K562 (cell line): ENCODE measurements at regions not wholly inside any gene's neighbourhood (a gene's known extent, or its start where the extent isn't known, plus 50 kb on each side); places are given as distances from the start of the nearest gene placed in this dataset.

ENCODE experiments used
- ARID2 ChIP-seq: fragments of 450-650 bp; IDR thresholded peaks from 2 replicates; pipeline ENCODE4 v1.6.1; 2017; ENCODE audit warnings: antibody characterized with exemption, mild to moderate bottlenecking
- ETS1 ChIP-seq: conservative IDR thresholded peaks from 2 replicates; pipeline ENCODE4 v1.6.1; 2011; ENCODE audit warnings: low read depth, mild to moderate bottlenecking, low read length; ENCODE audit not compliant: control insufficient read depth
- ETV6 ChIP-seq, 3 experiments: fragments of 150-350 bp in 1 of 3; sonication (generic) in 1 of 3; formaldehyde crosslinking in 1 of 3; IDR thresholded peaks; 2 replicates each; pipeline versions ENCODE4 v1.6.1 to v1.8.0; 2014 to 2022; ENCODE audit warnings: borderline replicate concordance in 2 of 3, low read depth in 2 of 3, antibody characterized with exemption in 1 of 3, low read length in 1 of 3, mild to moderate bottlenecking in 1 of 3, missing genetic modification reagents in 1 of 3
- HMG20B ChIP-seq: fragments of 250-450 bp; sonication (Bioruptor Pico); IDR thresholded peaks from 2 replicates; pipeline ENCODE4 v1.5.0; 2021; ENCODE audit warnings: mild to moderate bottlenecking
- MGA ChIP-seq: fragments of 450-650 bp; IDR thresholded peaks from 2 replicates; pipeline ENCODE4 v1.6.1; 2016; ENCODE audit warnings: mild to moderate bottlenecking, moderate library complexity
- NFE2 ChIP-seq: IDR thresholded peaks from 2 replicates; pipeline ENCODE4 v1.6.1; 2014; ENCODE audit warnings: antibody characterized with exemption, low read depth
- NRF1 ChIP-seq, 2 experiments: fragments of 450-650 bp; IDR thresholded peaks in 1 of 2; conservative IDR thresholded peaks in 1 of 2; 2 replicates each; pipeline ENCODE4 v1.6.1; 2014; ENCODE audit warnings: mild to moderate bottlenecking in 2 of 2
- PHF21A ChIP-seq: fragments of 450-650 bp; IDR thresholded peaks from 2 replicates; pipeline ENCODE4 v1.6.1; 2017; ENCODE audit warnings: low read depth, borderline replicate concordance
- PTTG1 ChIP-seq: fragments of 450-650 bp; IDR thresholded peaks from 2 replicates; pipeline ENCODE4 v1.6.1; 2016; ENCODE audit warnings: low read depth, mild to moderate bottlenecking, missing genetic modification characterization, missing compliant biosample characterization
- SAFB2 ChIP-seq: fragments of 200-400 bp; formaldehyde crosslinking; IDR thresholded peaks from 2 replicates; pipeline ENCODE4 v1.6.1; 2018; ENCODE audit warnings: borderline replicate concordance, low read length, low read depth, moderate library complexity; ENCODE audit not compliant: severe bottlenecking
- SMARCA5 ChIP-seq: fragments of 450-650 bp; IDR thresholded peaks from 2 replicates; pipeline ENCODE4 v1.6.1; 2016
- ZBTB5 ChIP-seq: fragments of 450-650 bp; IDR thresholded peaks from 2 replicates; pipeline ENCODE4 v1.6.1; 2017; ENCODE audit warnings: antibody characterized with exemption
- ZSCAN32 ChIP-seq: fragments of 450-650 bp; formaldehyde crosslinking; IDR thresholded peaks from 2 replicates; pipeline ENCODE4 v1.4.0; 2020; ENCODE audit warnings: mild to moderate bottlenecking, moderate library complexity

- no peak for TF ChIP-seq MGA
- no peak for TF ChIP-seq ZSCAN32 (CRISPR knock-in tag)
- TF ChIP-seq NFE2, result no peak; the same call in 1 of the 2 replicates
- no peak for TF ChIP-seq ETS1
- TF ChIP-seq PHF21A, result no peak
- no peak for TF ChIP-seq SAFB2
- no peak for TF ChIP-seq PTTG1 (tag)
- no peak for TF ChIP-seq HMG20B (CRISPR knock-in tag)
- no peak for TF ChIP-seq ZBTB5
- TF ChIP-seq ARID2, result peak; percentile 97
- TF ChIP-seq ETV6 (IDR thresholded peaks at IDR 0.05; ENCODE audit: borderline replicate concordance in 1 of 2, low read depth in 2 of 2, low read length in 1 of 2), result no peak
- TF ChIP-seq ETV6 (CRISPR knock-in tag; IDR thresholded peaks at IDR 0.05; ENCODE audit: borderline replicate concordance), result no peak
- no peak for TF ChIP-seq SMARCA5
- TF ChIP-seq NRF1 (conservative IDR thresholded peaks at IDR 0.05 in 1 of 2, IDR thresholded peaks at IDR 0.05 in 1 of 2), result no peak; a peak in 1 of 4 replicates
These were observed 79.7 kb upstream of the MBOAT1 start (continued) for GRCh38 chr6:20291764-20292580.
